Uterus (tissue), 2 donors: ENCODE measurements at regions not wholly inside any gene's neighbourhood (a gene's known extent, or its start where the extent isn't known, plus 50 kb on each side); places are given as distances from the start of the nearest gene placed in this dataset.

Source experiments
- POLR2A ChIP-seq, 2 donors: fragments of 450-650 bp; IDR thresholded peaks; one replicate each; pipeline ENCODE4 v1.6.1; 2016; ENCODE audit warnings: antibody characterized with exemption in 2 of 2, mild to moderate bottlenecking in 1 of 2, moderate library complexity in 1 of 2
- TF ChIP-seq, protein P1 (sequence below), 4 experiments: fragments of 200-600 bp in 2 of 4; fragments of 450-650 bp in 2 of 4; sonication (generic) in 2 of 4; IDR thresholded peaks; one replicate each; pipeline ENCODE4 v1.5.1; 2016 to 2019; ENCODE audit warnings: antibody characterized with exemption in 4 of 4, mild to moderate bottlenecking in 2 of 4, moderate library complexity in 1 of 4

DNA sequence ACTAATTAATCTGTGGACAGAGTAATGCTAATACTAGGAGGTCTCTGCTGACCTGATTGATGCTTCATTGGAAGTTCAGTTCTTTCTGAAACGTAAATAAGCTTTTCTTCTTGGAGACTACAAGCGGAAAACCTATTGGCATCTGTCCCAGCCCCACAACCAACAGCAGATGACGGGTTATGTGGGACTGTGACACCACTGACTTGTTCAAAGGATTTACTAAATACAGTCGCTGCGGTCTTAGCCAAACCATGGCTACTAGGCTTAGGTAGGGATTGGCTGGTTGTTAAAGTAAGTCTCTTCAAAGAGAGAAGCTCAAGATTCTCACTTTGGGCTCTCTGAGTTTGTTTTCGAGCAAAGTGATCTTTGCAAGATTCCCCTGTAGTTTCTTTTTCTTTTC lies 68.3 kb downstream of the HYCC1 start:
- TF ChIP-seq, protein P1, sequence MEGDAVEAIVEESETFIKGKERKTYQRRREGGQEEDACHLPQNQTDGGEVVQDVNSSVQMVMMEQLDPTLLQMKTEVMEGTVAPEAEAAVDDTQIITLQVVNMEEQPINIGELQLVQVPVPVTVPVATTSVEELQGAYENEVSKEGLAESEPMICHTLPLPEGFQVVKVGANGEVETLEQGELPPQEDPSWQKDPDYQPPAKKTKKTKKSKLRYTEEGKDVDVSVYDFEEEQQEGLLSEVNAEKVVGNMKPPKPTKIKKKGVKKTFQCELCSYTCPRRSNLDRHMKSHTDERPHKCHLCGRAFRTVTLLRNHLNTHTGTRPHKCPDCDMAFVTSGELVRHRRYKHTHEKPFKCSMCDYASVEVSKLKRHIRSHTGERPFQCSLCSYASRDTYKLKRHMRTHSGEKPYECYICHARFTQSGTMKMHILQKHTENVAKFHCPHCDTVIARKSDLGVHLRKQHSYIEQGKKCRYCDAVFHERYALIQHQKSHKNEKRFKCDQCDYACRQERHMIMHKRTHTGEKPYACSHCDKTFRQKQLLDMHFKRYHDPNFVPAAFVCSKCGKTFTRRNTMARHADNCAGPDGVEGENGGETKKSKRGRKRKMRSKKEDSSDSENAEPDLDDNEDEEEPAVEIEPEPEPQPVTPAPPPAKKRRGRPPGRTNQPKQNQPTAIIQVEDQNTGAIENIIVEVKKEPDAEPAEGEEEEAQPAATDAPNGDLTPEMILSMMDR (IDR thresholded peaks at IDR 0.05), result no peak
- TF ChIP-seq POLR2A (IDR thresholded peaks at IDR 0.05), result no peak
